Testis (tissue), 2 donors: ENCODE measurements at regions not wholly inside any gene's neighbourhood (a gene's known extent, or its start where the extent isn't known, plus 50 kb on each side); places are given as distances from the start of the nearest gene placed in this dataset.

Experiments
- DNase-seq: peaks from one replicate; pipeline ENCODE4 v3.0.0-alpha.2; 2019
- H3K27ac ChIP-seq, 2 donors: fragments of 200-600 bp; sonication (generic); one replicate each; pipeline ENCODE4 v1.5.1; 2019
- H3K27me3 ChIP-seq: fragments of 200-600 bp; sonication (generic); one replicate; pipeline ENCODE4 v1.5.1; 2019
- H3K36me3 ChIP-seq: fragments of 200-600 bp; sonication (generic); one replicate; pipeline ENCODE4 v1.5.1; 2017; ENCODE audit warnings: low read depth; ENCODE audit errors: missing control alignments
- H3K4me1 ChIP-seq: fragments of 200-600 bp; sonication (generic); one replicate; pipeline ENCODE4 v1.5.1; 2019
- H3K4me3 ChIP-seq, 2 donors: fragments of 200-600 bp; sonication (generic); one replicate each; pipeline ENCODE4 v1.5.1; 2017 to 2019
- H3K9me3 ChIP-seq: fragments of 200-600 bp; sonication (generic); one replicate; pipeline ENCODE4 v1.5.1; 2017
- POLR2A ChIP-seq: fragments of 450-650 bp; IDR thresholded peaks from one replicate; pipeline ENCODE4 v1.6.1; 2017; ENCODE audit warnings: antibody characterized with exemption, mild to moderate bottlenecking, moderate library complexity
- WGBS, 2 donors: methylation state at CpG; one replicate each; pipeline ENCODE4 v1.1.5; 2018; 5-methylcytosine and 5-hydroxymethylcytosine counted together
- intact Hi-C: fragments of 100-400 bp; cut with DNase I; formaldehyde crosslinking; loops from one replicate; pipeline ENCODE4 v1.15.1; 2023; ENCODE audit warnings: low total_unique reads
- TF ChIP-seq, protein P1 (sequence below), 3 experiments: fragments of 450-650 bp in 2 of 3; fragments of 200-600 bp in 1 of 3; sonication (generic) in 1 of 3; IDR thresholded peaks; one replicate each; pipeline ENCODE4 v1.5.1; 2016 to 2019; ENCODE audit warnings: antibody characterized with exemption in 3 of 3, mild to moderate bottlenecking in 2 of 3, moderate library complexity in 1 of 3

DNA sequence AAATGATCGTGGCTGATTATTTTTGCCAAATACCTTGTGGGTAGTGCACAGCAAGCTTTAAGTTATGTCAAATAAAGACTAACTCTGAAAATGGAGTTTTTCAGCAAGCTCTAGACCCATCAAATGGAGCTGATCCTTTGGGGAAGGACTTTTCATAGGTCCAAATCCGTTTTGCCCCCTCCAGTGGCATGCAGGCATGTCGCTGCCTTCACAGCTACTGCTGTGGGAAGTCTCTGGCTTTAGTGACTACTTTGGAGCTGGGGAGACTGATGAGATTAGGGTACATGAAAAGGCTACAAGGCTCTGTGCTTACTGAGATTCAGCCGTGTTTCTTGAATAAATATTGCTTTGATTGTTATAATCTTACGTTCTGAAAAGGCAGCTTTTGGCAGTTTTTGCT, 106.6 kb upstream of the HS3ST1 start:
- intact Hi-C loops = no loop called here
- DNase-seq = no peak
- Histone ChIP-seq H3K36me3 (no peaks in the 10 kb centered on the region), H3K4me1 (no peaks in the 10 kb centered on the region), H3K27me3 (no peaks in the 10 kb centered on the region), H3K4me3 (no peak overlapping the region), H3K27ac (no peak overlapping the region), H3K9me3 (no peaks in the 10 kb centered on the region)
- WGBS, 2 donors = 76 to 79% methylated on average over 5 of the region's 5 CpGs
- TF ChIP-seq POLR2A = no peak
- TF ChIP-seq, protein P1, sequence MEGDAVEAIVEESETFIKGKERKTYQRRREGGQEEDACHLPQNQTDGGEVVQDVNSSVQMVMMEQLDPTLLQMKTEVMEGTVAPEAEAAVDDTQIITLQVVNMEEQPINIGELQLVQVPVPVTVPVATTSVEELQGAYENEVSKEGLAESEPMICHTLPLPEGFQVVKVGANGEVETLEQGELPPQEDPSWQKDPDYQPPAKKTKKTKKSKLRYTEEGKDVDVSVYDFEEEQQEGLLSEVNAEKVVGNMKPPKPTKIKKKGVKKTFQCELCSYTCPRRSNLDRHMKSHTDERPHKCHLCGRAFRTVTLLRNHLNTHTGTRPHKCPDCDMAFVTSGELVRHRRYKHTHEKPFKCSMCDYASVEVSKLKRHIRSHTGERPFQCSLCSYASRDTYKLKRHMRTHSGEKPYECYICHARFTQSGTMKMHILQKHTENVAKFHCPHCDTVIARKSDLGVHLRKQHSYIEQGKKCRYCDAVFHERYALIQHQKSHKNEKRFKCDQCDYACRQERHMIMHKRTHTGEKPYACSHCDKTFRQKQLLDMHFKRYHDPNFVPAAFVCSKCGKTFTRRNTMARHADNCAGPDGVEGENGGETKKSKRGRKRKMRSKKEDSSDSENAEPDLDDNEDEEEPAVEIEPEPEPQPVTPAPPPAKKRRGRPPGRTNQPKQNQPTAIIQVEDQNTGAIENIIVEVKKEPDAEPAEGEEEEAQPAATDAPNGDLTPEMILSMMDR (IDR thresholded peaks at IDR 0.05) = no peak

DNA sequence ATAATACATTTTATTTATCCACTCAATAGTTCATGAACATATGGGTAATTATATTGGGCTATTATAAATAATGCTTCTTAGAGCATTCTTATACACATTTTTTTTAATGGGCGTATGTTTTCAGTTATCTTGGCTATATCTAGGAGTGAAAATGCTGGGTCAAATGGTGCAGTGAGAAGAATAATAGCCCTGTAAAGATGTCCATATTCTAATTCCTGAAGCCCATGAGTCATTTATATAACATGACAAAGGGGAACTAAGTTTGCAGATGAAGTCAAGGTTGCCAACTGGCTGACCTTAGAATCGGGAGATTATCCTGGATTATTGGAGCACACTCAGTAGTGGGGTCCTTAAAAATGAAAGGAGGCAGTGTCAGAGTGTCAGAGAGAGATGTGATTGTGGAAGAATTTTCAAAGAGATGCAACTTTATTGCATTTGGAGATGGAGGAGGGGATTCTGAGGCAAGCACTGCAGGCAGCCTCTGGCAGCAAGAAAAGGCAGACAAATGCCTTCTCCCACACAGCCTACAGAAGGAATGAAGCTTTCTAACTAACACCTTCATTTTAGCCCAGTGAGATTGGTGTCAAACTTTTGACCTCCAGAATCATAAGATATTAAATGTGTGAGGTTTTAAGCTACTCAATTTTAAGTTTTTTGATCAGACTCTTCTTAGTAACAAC, 106.1 kb upstream of the HS3ST1 start:
- intact Hi-C loops = no loop called here
- no peak for DNase-seq
- H3K9me3 ChIP-seq = no peaks in the 10 kb centered on the region
- H3K27ac ChIP-seq = no peak overlapping the region
- no peaks in the 10 kb centered on the region for H3K27me3 ChIP-seq
- no peaks in the 10 kb centered on the region for H3K4me1 ChIP-seq
- 12 to 33% methylated on average over 2 of the region's 2 CpGs for WGBS, 2 donors
- H3K36me3 ChIP-seq = no peaks in the 10 kb centered on the region
- H3K4me3 ChIP-seq = no peak overlapping the region
- TF ChIP-seq, protein P1 (IDR thresholded peaks at IDR 0.05) = no peak
- TF ChIP-seq POLR2A = no peak

DNA sequence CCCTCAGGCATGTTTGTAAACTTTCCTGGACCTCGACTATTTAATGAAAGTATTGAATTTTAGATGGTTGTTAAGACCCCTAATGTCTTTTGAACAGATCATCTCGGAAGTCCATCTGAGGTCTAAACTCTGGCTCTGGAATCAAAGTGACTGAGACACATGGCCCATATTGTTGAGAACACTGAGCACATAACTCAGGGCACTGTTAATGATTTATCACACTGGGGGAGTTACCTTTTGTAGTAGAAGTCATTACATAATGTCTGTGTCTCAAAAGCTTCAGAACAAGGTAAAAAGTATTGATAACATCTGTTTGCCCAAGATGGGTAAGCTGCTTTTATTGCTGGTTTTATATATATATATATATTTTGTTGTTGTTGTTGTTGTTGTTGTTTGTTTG, 103.4 kb upstream of the HS3ST1 start:
- DNase-seq = no peak
- 86 to 90% methylated on average over 2 of the region's 2 CpGs for WGBS, 2 donors

DNA sequence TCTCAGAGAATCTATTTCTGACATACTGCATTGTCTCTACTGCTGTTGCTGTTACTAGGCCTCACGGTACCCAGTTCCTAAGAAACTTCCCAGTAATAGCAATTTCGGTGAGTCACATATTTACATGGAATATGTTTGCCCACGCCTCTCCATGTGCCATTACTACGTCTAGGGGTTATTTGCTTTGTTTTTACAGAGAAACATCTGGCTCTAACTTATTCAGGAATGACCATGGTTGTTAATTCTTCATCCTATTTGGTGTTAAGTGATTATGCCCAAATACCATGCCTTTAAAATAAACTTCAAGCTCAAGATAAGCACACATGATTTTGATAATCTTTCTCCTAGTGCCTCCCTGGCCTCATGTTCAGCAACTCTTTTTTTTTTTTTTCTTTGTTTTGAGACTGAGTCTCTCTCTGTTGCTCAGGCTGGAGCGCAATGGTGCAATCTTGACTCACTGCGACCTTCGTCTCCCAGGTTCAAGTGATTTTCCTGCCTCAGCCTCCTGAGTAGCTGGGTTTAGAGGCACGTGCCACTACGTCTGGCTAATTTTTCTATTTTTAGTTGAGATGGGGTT, 101.0 kb upstream of the HS3ST1 start:
- no peaks in the 10 kb centered on the region for H3K27me3 ChIP-seq
- DNase-seq = no peak
- 86 to 92% methylated on average over 9 of the region's 9 CpGs for WGBS, 2 donors
- no peak for TF ChIP-seq POLR2A
- TF ChIP-seq, protein P1 (IDR thresholded peaks at IDR 0.05) = no peak
- intact Hi-C loops = no loop called here
- no peaks in the 10 kb centered on the region for H3K9me3 ChIP-seq
- no peaks in the 10 kb centered on the region for H3K36me3 ChIP-seq
- H3K4me1 ChIP-seq = no peaks in the 10 kb centered on the region
- no peak overlapping the region for H3K27ac ChIP-seq
- no peak overlapping the region for H3K4me3 ChIP-seq

More for the DNA sequence above, 103.4 kb upstream of the HS3ST1 start:
- Histone ChIP-seq H3K27me3 (no peaks in the 10 kb centered on the region), H3K4me3 (no peak overlapping the region), H3K9me3 (no peaks in the 10 kb centered on the region), H3K36me3 (no peaks in the 10 kb centered on the region), H3K27ac (no peak overlapping the region), H3K4me1 (no peaks in the 10 kb centered on the region)
- intact Hi-C loops = no loop called here
- no peak for TF ChIP-seq POLR2A
- TF ChIP-seq, protein P1 (IDR thresholded peaks at IDR 0.05) = no peak

DNA sequence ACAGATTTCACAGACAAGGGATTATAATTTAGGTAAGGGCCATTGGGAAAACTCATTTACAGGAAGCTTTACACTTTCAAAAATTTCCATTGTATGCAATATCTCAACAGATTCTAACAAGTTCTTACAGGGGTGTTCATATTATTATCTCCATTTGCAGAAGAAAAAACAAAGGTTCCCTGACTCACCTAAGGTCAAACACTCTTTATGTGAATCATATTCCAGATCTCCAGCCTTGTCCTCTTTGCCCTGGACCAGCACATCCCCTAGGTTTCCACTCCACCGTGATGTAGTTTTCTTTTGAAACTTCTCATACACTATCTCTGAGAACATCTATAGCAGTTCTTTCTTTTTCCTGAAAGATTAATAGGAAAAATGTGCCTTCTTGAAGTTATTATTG, 96.4 kb upstream of the HS3ST1 start:
- H3K27ac ChIP-seq = no peak overlapping the region
- H3K36me3 ChIP-seq = no peaks in the 10 kb centered on the region
- TF ChIP-seq POLR2A = no peak
- TF ChIP-seq, protein P1 (IDR thresholded peaks at IDR 0.05) = no peak
- no peaks in the 10 kb centered on the region for H3K4me1 ChIP-seq
- WGBS, 2 donors = 94 to 100% methylated on average over 1 of the region's 1 CpG
- no peaks in the 10 kb centered on the region for H3K9me3 ChIP-seq
- intact Hi-C loops = no loop called here
- no peak for DNase-seq
- H3K4me3 ChIP-seq = no peak overlapping the region
- no peaks in the 10 kb centered on the region for H3K27me3 ChIP-seq
